ENCODE measurements at regions not wholly inside any gene's neighbourhood (a gene's known extent, or its start where the extent isn't known, plus 50 kb on each side); places are given as distances from the start of the nearest gene placed in this dataset.

DNA sequence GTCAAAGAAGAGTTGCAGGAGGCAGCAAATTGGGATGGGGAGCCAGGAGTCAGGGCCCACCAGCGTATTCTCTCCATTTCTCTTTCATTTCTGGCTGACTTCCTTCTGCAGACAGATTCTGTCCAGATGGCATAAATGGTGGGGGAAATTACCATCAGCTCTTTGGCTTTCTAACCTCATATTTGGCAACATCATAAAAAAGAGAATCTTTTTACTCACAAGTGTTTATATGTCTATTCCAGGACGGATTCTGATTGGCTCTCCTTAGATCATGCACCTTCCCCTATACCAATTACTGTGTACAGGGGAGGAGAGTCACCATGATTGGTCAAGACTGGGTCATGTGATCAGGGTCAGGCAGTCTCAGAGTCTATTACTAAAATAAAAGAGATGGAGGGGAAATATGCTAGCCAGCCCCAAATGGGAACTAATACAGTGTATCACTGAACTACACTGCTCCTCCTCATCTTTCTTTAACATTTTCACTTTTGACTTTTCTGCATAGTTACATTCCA lies 537.1 kb upstream of the EEF2KMT start:
- DNase-seq (ENCODE audit: low read depth in 1 of 2, low spot score in 1 of 2): no peak

DNA sequence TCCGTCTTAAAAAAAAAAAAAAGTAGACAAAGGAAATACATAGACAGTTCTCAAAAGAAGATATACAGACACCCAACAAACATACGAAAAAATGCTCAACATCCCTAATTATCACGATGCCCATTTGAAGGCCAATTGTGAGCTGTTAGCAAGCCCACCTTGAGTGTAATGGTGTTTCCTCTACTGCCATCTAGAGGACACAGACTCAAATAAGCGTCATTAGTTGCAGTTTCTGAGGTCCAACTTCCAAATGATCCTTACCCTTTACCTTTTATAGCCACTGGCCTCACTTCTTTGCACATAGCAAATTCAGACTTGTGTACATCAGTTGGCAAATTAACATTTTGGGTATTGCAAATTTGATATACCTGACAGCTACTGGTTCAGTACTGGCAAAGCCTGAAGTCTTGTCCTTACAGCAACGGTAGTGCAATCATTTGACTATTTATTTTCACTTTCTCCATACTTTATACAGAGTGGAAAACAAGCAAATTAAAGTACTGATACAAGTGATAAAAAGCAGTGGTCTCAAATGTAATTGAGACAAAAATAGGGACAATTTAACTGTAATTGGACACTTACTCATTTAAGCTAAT lies 536.3 kb upstream of the EEF2KMT start:
- no peak for DNase-seq (ENCODE audit: low read depth in 1 of 2, low spot score in 1 of 2)

DNA sequence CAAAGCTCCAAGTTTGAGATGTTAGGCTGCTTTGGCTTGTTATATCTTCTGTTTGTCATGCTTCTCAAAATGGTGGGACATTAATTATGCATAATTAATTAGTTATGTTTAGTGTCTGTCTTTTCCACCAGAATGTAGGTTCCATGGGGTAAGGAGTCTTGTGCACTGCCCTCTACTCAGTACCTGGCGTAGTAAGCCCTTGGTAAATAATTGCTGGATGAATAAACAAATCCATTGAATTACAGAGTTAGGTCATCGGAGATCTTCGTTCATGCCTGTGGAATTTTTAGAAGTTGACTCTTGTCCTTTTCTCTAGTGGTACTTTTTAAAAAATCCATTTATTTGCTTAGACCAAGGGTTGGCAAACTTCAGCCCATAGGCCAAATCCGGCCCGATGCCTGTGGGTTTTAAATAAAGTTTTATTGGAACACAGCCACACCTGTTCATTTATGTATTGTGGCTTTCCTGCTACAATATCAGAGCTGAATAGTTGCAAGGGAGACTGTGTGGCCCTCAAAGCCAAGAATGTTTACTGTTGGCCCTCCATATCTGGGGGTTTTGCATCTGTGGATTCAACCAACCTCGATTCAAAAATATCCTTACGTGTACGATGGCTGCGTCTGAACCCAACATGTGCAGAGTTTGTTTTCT lies 524.8 kb upstream of the EEF2KMT start:
- no peak for DNase-seq (ENCODE audit: low read depth in 1 of 2, low spot score in 1 of 2)

DNA sequence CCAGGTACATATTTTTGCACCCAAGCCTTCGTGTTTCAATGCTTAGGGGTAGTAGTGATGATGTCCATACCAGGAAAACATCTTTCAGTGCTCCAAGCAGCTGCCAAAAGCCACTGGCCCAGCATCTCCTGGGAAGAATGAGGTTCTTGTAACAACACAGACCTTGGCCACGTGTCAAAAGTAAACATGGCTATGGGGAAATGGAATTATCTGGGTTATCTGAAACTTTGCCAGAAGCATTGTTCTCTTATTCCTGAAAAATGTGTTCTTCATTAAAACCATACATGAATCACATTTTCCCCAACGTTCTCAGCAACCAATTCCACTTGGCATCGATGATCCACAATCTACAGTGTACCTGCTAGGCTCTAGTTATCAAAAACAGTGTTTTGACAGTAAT lies 524.2 kb upstream of the EEF2KMT start:
- no peak for DNase-seq (ENCODE audit: low read depth in 1 of 2, low spot score in 1 of 2)

DNA sequence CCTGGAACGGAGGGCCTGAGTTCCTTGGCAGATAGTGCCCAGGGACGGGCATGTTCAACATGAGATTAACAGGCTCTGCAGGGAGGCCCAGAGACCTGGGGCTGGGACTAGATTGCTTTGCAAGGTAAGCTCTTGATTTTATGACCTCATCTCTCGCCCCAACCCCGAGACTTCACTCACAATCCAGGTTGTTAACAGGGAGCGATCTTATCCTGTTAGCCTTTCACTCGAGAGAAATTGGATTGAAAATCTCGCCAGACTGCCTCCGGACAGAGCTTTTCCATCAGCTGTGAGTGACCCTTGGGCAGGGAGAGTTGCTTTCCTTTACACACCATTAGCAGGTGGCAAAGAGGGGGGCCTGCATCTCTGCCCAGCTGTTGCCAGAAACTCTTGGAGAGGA lies 521.7 kb upstream of the EEF2KMT start:
- DNase-seq (ENCODE audit: low read depth in 1 of 2, low spot score in 1 of 2): no peak

DNA sequence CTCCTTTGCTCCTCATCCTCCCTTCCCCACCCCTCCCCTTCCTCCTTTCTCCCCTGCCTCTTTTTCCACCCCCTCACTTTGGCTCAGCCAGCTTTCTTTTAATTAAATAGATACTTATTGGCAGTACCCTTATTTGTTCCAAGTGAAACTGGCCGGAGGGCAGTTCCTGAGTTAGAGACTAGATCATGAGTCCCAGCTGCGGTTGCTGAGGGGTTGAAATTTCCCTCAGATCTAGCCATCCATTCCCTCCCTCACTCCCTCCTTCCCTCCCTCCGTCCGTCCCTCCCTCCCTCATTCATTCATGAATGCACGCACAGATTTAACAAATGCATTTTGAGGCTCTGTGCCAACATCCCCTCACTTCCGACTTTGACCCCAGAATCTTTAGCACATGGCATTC lies 519.2 kb upstream of the EEF2KMT start:
- no peak for DNase-seq (ENCODE audit: low read depth in 1 of 2, low spot score in 1 of 2)

DNA sequence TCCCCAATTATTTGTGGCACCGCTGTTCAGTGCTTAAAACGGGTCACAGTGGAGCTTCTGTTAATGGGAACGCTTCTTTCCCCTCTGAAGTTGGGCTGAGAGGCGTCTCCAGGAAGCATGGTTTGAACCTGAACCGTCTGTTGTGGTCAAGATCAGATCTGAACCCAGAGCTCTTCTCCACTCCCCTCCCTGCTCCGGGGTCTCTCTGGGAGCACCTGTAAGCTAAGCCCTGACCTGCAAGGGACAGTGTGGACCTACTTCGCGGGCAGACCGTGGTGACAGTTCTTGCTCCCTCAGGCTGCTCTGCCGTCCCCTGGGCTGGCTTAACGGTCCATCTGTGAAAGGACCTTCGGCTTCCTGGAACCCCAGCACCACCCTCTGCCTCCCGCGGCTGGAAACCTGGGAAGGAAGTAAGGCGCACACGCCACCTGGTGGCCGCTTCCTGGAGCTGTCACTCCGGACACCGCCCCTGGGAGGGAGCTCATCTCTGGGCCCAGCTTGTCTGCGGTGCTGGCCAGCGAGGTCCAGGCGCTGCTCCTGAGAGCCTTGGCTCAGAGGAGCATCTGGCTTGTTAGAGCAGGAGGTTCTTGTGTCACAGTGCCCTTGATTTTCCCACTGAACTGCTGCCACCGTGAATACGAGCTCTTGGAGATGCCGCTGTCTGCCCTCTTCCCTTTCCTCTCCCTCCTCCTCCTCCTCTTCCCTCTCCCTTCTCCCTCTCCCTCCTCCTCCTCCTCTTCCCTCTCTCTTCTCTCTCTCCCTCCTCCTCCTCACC lies 518.5 kb upstream of the EEF2KMT start:
- DNase-seq (ENCODE audit: low read depth in 1 of 2, low spot score in 1 of 2): no peak

DNA sequence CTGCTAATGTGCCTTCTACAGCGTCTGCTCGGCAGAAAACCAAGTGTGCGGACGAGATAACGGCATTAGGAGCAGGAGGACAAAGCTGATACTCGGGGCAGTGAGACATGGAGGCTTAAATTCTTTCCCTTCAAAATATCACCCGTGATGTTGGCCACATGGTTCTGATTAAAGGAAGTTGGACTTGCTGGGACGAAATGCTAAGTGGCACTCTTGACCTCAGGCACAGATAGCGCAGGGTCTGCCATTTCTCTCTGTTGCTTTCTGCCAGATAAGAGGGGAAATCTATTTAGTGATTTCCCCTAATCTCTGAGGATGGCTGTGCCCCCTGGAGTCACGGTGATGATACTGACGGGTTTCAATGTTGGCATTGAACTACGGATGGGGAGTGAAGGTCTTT lies 509.6 kb upstream of the EEF2KMT start:
- no peak for DNase-seq (ENCODE audit: low read depth in 1 of 2, low spot score in 1 of 2)

DNA sequence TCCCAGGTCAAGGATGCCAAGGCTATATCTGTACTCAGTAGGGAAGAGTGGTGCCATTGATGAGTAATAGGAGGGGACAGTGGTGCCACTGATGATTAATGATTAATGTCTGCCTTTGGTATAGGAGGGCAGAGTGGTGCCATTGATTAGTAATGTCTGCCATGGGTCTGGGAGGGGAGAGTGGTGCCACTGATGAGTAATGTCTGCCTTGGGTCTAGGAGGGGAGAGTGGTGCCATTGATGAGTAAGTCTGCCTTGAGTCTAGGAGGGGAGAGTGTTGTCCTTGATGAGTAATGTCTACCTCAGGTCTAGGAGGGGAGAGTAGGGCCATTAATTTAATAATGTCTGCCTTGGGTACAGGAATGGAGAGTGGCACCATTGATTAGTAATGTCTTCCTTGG lies 507.8 kb upstream of the EEF2KMT start:
- no peak for DNase-seq (ENCODE audit: low read depth in 1 of 2, low spot score in 1 of 2)

DNA sequence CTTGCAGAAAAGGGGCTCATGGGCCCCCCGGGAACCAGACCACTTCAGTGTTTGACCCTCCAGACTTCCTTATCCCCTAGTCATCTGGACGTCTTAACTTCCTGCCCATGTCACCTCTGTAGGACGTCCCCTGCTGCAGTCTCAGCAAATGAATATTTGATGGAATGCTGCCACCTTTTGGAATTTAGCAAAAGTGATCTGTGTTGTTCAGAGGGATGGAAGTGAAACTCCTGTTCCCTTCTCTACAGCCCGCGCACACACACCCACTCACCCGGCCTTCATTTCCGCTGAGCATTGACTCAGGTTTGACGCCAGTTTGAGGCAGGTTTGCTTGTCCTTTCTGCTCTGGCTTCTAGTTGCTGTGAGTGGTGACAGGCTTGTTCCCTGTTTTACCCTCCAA lies 507.2 kb upstream of the EEF2KMT start:
- no peak for DNase-seq (ENCODE audit: low read depth in 1 of 2, low spot score in 1 of 2)

DNA sequence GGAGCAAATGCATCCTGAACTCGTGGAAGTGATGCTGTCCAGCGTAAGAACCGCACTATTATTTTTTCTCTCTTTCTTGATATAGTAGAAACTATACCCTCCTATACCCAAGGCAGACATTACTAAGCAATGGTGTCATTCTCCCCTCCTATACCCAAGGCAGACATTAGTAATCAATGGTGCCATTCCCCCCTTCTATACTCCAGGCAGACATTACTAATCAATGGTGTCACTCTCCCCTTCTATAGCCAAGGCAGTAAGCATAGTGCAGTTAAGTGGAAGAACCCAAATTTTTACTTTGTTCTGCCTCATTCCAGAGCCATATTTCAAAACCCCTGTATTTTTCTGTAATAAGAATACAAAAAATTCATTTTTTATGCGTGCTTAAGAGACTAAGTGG lies 506.2 kb upstream of the EEF2KMT start:
- DNase-seq (ENCODE audit: low read depth in 1 of 2, low spot score in 1 of 2): no peak

DNA sequence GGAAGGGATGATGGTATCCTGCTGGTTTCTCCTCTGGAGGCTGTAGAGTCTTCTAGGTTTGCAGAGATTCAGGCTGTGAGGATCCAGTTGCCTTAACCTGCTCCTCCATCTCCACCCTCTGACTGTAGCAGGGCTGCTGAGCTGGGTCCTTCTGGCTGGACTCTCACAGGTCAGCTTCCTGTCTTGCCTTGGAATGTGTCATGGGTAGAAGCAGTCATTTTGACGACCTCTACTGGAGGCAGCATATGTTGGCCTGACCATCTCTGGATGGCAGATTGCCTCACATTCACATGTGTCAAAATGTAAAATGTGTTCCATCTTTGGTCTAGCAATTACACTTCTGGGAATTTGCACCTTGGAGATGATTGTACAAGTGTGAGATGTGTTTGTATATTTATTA lies 504.4 kb upstream of the EEF2KMT start:
- no peak for DNase-seq (ENCODE audit: low read depth in 1 of 2, low spot score in 1 of 2)

DNA sequence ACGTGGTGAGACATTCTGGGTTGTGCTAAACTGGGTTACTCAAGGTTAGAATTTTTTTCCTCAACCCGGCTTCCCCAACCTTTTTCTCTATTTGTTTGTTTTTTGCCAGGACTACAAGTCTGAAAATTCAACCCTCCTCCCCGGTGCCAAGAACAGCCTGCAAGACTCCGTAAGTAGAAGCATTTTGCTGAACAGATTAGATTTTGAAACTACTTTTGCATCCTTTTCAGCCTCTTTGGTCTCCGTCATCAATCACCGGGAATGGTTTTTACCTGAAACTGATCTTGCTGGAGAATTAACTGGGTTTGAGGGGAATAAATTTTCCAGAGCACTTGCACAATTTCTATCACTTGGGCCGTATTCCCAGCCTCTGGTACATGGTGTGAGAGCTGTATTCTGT lies 501.2 kb upstream of the EEF2KMT start:
- DNase-seq (ENCODE audit: low read depth in 1 of 2, low spot score in 1 of 2): no peak

DNA sequence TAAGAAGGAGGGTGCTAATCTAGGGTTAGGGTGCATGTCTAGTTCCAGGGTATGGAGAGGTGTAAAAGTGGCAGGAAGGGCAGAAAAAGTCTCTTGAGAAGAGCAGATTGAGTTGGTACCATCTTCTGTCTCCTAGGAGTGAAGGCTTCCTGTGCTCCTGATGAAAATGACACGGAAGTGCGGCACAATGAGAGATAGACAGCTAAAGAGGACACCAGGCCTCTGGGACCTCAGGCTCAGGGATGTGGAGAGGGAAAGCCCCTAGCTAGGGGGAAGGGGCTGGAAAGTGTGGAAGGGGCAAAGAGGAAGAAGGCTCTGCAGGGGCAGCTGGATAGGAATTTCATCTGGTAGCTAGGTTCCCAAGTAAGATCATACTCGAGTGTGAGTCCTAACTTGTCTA lies 498.3 kb upstream of the EEF2KMT start:
- no peak for DNase-seq (ENCODE audit: low read depth in 1 of 2, low spot score in 1 of 2)

DNA sequence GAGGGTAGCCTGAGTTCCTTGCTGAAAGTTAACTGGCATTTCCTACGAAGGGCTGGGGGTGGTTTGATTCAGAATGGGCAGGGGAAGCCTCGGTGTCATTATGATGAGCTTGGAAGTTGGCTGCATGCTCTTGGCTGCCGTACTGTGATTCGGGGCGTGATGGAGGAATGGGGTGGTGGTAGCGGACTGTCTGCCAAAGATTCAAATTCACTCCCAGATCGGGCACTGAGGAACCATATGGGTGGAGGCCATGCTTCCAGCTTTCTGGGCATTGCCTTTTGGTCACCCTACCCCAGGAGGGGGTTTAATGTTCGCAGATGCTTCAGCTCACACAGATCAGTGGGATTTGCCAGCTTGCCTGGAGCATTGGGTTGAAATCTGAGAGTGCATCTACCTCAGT lies 492.8 kb upstream of the EEF2KMT start:
- no peak for DNase-seq (ENCODE audit: low read depth in 1 of 2, low spot score in 1 of 2)

DNA sequence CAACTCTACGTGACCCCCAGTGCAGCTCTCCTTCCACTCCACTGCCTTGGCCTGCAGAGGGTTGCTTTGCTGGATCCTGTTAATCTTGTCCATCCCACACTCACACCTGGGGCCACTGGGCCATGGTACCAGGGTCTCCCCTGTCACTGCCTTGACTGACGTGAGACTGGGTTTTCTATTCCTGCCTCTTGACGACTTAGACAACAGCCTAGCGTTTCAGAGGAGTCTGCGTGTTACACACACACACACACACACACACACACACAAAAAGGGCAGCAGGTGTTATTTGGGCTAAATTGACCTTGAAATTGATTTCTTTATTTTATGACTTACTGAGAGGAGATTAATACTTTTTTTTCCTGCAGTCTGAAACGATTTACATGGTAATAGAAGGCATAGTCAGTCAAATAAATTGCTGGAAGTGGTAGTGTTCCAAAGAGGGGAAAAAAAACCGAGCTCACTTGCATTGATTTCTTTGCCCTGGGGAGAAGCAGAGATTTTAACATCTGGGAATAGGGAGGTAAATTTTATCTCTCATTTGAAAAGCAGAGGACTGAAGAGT lies 492.3 kb upstream of the EEF2KMT start:
- no peak for DNase-seq (ENCODE audit: low read depth in 1 of 2, low spot score in 1 of 2)

DNA sequence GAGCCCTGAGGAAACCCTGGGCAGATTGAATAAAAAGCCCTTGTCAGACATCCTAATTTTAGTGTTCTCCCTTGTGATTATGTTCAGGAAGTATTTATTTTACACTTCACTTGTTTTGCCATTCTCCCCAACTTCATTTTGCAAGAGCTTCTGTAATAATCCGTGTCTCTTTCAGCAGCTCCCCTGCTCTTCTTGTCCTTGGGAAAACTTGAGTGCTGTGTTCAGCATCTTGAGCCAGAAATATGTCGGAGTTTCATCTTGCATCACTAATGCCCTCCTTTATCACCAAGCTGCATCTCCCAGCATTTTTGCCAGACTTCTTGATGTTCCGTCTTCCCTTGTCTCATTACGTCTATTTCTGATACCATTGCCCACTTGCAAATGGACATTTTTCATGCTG lies 486.5 kb upstream of the EEF2KMT start:
- no peak for DNase-seq (ENCODE audit: low read depth in 1 of 2, low spot score in 1 of 2)

DNA sequence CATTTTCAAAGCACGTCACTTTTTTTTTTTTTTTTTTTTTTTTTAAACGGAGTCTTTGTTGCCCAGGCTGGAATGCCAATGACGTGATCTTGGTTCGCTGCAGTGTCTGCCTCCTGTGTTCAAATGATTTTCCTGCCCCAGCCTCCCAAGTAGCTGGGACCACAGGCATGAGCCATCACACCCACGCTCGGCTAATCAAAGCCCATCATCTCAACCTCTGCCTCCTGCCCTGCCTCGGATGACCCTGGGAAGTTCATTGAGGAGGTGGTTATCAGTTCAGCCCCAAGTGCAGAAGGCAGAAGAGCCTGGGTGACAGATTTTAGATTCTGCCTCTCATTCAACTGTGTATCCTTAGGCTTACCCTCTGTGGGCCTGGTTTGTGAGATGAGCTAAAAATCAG lies 484.9 kb upstream of the EEF2KMT start:
- DNase-seq (ENCODE audit: low read depth in 1 of 2, low spot score in 1 of 2): no peak

DNA sequence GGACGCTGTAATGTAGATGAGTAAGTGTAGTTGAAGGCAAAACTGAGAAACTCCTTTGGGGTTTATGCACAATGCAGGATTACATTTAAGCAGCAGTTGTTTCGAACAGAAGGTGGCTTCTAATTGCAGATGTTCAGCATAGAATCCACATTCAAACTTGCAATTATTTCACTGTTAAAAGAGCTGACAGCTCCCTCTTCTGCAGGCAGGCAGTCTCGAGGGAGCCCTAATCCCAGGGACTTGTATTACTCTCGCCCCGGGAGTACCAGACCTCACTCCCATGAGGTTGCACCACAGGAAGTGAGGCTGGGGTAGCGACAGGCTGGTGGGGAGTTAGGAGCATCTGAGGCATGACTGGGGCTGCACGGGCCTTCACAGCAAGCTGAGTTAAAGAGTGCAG lies 484.3 kb upstream of the EEF2KMT start:
- no peak for DNase-seq (ENCODE audit: low read depth in 1 of 2, low spot score in 1 of 2)

DNA sequence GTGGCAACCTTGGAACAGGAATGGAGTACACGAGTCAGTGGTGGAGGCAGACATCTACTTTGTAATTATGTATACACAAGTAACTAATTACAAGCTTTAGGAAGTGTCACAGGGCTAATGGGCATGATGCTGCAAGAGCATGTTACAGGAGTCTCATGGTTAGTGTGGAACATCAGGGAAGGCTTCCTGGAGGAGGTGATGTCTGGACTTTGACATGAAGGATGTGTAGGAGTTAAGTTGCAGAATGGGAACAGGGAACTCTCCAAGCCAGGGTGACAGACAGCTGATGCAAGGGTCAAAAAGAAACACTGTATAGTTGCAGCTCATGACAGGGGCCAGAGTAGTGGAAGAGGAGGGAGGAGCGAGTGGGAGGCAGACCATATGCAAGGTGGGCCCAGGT lies 483.8 kb upstream of the EEF2KMT start:
- DNase-seq (ENCODE audit: low read depth in 1 of 2, low spot score in 1 of 2): no peak

DNA sequence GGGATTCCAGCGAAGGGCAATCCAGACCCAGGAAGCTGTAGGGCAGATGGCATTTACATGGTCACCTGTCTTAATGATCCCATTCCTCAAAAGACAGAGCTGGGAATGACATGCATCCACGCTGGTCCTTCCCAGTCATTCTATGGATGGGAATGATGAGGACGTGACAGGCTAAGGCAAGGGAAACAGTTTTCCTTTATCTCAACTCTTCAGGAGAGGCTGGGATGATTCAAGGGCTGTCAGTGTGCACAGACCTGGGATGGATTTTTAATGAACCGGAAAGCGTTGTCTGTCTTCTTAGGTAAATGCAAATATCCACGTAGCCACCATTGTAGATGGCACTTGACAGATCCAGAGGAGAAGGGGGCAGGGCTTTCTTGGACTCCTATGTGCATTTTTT lies 483.2 kb upstream of the EEF2KMT start:
- no peak for DNase-seq (ENCODE audit: low read depth in 1 of 2, low spot score in 1 of 2)

DNA sequence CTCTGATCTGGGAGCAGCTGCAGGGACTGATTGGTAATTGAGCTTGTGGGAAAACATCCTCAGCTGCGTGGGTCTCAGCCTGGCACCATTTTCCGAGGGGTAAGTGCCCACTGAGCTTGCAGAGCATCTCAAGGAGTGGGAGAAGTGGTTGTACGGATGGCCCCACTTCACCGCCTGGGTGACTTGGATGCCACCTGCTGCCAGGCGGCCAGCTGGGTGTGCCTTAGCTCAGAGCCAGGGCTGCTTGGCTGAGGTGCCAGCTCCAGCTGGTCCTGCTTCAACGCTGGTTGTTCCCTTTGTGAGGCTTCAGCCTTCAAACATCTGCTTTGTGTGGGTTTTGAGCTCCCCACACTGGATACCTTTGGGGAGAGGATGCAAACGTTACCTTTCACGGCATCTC lies 482.7 kb upstream of the EEF2KMT start:
- DNase-seq (ENCODE audit: low read depth in 1 of 2, low spot score in 1 of 2): no peak

All from activated T-helper 1 cell treated with anti-CD3 and anti-CD28 coated beads, Interleukin-2, amount 50 U/mL, for 16 hours (primary cell).